GM19452 (cell line): ENCODE measurements at regions not wholly inside any gene's neighbourhood (a gene's known extent, or its start where the extent isn't known, plus 50 kb on each side); places are given as distances from the start of the nearest gene placed in this dataset.
"Not testable (repeated sequence)": the region's sequence is repeated elsewhere in the genome, so short reads cannot be mapped to it uniquely, and the experiment has no call there.

Source experiments
- ATAC-seq: cut with Tn5 transposase; IDR thresholded peaks from one replicate; pipeline ENCODE4 v1.9.1; 2021; ENCODE audit not compliant: unreplicated experiment

DNA sequence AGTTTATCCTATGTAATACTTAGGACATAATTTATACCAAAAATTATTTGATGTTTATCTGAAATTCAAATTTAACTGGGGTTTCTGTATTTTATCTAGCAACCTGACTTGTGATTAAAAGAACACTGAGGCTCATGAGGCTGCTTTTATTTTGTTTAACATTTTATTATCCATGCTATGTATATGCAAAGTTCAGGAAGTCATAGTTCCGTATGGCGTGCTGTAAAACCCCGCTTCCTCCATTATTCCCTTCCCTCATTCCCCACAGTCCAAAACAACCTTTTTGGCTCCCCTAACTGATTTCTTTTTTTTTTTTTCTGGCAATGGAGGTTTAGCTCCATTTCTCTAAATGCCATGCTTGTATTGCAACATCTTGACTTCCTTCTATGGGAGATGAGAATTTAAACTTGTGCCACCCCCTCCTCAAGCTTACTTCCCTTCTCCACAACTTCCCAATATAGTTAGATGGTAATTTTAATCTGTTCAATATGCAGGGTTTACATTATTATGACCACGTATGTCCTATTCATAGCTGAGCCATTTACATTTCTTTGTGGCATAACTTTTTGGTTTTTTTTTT, 138.0 kb upstream of the DNAH14 start:
- ATAC-seq: no peak

DNA sequence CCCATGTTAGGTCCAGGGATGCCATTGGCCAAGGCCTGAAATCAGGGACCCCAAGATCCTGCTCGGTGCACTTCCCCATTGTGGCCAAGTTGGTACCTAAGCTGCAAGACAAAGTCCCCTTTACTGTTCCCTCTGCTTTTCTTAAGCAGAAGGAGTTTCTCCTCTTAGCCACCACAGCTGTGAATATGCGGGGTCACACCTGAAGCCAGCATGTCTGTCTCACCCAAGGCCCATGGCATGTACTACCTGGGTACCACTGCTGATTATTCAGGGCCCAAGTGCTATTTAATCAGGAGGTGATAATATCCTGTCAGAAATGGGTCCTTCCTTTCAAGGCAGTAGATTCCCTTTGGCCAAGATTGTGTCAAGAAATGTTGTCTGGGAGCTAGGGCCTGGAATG, 133.9 kb upstream of the DNAH14 start:
- ATAC-seq: no peak

DNA sequence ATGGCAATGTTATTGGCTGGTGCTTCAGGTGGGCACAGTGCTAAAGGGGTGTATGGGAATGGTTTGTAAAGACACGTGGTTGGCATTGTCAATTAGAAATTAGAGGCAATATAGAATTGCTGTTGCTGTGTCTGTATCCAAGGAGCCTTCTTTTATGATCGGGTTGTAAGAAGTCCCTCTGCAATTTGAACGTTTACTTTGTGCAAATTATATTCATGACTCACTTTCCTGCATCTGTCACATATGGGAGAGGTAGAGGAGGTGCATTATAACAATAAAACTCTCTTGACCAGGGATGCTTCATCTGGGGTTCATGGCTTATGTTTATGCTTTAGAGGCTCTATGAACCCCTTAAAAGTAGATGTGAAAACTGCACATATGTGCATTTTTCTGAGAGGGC, 130.4 kb upstream of the DNAH14 start:
- no peak for ATAC-seq

GRCh38 chr1:224800486-224801119, 128.9 kb upstream of the DNAH14 start:
- ATAC-seq: no peak

DNA sequence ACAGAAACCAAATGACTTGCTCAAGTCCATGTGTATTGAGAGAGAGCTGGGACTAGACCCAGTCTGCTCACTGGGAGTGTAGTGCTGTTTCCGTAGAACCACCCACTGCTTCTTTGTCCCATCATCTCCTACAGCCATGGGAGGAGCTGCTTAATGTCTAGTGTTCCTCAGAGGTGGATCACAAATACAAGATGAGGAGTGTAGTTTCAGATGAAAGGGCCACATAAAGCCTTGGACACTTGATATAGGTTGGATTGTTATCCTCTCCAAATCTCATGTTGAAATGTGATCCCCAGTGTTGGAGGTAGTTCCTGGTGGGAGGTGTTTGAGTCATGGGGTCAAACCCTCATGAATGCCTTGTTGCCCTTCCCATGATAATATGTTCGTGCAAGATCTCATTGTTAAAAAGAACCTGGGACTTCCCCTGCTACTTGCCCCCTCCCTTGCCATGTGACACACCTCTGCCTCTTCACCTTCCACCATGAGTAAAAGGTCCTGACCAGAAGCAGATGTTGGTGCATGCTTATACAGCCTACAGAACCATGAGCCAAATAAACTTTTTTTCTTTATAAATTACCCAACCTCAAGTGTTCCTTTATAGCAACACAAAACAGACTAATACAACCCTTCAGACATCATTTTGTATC, 127.5 kb upstream of the DNAH14 start:
- ATAC-seq: no peak

GRCh38 chr1:224802617-224803016, 126.9 kb upstream of the DNAH14 start:
- ATAC-seq: no peak

DNA sequence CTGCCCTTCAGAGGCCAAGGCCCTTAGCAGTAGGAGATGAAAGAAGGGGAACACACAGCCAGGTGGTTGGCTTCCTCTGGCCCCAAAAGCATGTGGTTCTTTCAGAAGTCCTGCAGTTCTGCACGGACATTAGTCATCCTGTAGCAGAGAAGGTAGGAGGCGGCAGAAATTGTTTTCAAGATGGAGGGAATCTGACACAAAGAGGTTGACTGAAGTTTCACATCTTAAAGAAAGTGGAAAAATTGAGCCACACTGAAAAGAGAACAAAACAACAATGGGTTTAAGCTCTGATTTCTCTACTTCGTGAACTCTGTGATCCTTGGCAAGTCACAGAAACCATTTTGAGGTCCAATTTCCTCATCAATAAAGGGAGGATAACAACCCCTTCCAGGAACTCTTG, 125.3 kb upstream of the DNAH14 start:
- no peak for ATAC-seq

- no peak for ATAC-seq
These were observed 123.6 kb upstream of the DNAH14 start for GRCh38 chr1:224805889-224806288.

DNA sequence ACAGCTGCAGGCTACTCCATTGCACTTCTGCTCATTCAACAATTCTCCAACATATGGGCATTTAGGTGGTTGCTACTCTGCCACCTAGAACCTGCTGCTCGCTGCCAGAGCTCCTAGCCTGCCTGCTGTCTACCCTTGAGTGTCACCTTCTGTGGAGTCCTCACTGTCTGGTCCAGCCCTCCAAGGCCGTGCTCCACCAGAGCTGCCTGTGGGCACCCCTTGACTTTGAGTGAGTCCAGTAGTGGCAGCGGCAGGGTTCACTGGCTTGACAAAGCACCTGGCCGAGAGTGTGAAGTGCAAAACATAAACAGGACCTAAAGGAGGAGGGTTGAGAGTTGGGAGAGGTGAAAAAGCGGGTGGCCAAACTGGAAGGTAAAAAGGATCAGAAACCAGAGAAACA, 120.3 kb upstream of the DNAH14 start:
- no peak for ATAC-seq

DNA sequence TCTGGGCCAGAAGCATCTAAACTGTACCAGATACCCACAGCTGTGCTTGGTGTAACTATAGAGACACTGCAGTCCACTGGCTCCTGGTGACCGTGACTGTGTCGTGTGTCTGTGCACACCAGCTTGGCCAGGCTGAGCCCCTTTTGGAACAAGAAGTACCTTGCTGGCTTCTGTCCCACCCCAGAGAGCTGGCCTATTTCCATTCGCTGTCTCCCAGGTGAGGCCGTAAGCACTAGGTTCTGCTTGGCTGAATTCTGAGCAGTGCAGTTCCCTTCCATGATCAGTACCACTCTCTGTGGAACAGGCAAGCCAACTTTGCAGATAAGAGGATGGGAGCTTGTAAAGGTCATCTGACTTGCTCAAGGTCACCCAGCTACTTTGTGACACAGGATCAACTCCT, 119.9 kb upstream of the DNAH14 start:
- no peak for ATAC-seq

DNA sequence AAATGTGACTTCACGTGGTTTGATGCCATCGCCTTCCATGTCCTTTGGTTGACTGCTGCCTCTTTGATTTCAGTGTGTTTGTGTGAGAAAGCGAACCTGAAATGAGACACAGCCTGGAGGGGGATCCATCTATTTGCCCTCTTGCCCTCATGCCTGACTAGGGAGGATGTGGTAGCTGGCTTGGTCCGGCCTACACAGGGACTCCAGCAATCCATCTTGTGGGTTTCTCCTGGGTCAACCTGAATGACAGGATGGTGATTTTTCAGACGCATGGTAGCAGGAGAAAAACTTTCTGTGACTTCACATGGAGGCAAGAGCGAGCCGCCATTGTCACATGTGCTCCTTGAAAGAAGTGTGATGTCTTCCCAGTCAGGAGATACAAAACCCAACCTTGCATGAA, 117.9 kb upstream of the DNAH14 start:
- ATAC-seq: no peak

GRCh38 chr1:224815647-224816046, 113.8 kb upstream of the DNAH14 start:
- no peak for ATAC-seq

DNA sequence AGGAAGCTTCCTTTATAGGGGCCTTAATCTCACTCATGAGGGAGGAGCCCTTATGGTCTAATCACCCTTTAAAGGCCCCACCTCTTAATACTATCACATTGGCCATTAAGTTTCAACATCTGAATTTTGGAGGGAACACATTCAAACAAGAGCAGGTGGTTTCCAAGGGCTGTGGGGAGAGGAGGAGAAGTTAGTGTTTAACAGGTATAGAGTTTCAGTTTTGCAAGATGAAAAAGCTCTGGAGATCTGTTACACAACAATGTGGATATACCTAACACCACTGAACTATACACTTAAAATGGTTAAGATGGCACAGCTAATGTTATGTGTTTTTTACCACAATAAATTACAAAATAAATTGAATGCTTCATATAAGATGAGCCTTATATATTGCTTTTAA, 113.4 kb upstream of the DNAH14 start:
- ATAC-seq: no peak

DNA sequence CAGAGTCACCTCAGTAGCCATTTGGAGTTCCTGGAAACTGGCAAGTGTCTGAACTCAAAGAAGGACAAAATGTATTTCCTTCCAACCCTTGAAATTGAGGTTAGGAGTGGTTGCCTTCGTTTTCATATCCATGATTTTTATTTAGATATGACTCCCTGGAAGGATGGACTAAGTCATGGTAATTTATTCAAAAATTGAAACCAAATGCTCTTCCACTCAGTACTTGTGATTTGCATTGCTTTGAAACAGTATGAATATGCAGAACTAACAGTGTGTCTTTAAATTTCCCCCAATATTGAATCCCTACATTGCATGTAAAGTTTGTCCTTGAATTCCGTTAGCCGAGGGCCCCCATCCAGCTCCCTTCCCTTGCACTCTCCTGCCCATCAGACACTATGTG, 112.1 kb upstream of the DNAH14 start:
- no peak for ATAC-seq

GRCh38 chr1:224819861-224820260, 109.6 kb upstream of the DNAH14 start:
- ATAC-seq: no peak

GRCh38 chr1:224820341-224820740, 109.1 kb upstream of the DNAH14 start:
- no peak for ATAC-seq

GRCh38 chr1:224821751-224822150, 107.7 kb upstream of the DNAH14 start:
- ATAC-seq: not testable (repeated sequence)

DNA sequence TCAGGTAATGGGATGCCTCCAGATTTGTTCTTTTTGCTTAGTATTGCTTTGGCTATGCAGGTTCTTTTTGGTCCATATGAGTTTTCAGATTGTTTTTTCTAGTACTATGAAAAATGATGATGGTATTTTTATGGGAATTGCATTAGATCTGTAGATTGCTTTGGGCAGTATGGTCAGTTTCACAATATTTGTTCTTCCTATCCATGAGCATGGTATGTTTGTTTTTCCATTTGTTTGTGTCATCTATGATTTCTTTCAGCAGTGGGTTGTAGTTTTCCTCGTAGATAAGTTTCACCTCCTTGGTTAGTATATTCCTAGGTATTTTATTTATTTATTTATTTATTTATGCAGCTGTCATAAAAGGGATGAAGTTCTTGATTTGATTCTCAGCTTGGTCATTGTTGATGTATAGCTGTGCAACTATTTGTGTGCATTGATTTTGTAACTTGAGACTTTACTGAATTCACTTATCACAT, 103.9 kb upstream of the DNAH14 start:
- ATAC-seq: no peak

GRCh38 chr1:224828691-224829090, 100.8 kb upstream of the DNAH14 start:
- ATAC-seq: no peak

GRCh38 chr1:224831501-224831900, 98.0 kb upstream of the DNAH14 start:
- no peak for ATAC-seq

GRCh38 chr1:224839648-224840300, 89.7 kb upstream of the DNAH14 start:
- ATAC-seq: not testable (repeated sequence)

DNA sequence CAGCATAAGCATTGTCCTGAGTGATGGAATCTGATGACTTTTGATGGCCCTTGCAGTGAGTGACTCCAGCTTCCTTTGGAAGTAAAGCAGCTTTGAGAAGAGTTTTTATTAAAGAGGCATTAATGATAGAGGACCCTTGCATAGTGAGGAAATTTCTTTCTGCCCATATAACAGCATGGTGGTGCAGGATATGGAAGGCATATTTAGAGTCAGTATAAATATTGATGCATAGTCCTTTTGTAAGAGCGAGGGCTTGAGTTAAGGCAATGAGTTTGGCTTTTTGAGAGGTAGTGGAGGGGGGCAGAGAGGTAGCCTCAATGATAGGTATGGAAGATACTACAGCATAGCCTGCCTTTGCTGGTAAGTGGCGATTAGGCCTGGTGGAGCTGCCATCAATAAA, 87.7 kb upstream of the DNAH14 start:
- not testable (repeated sequence) for ATAC-seq
